Stimulated activated naive B cell treated with anti-CD40 and anti-IgM and Interleukin-4, amounts not matched to agents 10 μg/mL and 1 μg/mL and 100 μg/mL, for 72 hours (primary cell): ENCODE measurements at regions not wholly inside any gene's neighbourhood (a gene's known extent, or its start where the extent isn't known, plus 50 kb on each side); places are given as distances from the start of the nearest gene placed in this dataset.

Experiments
- ATAC-seq, 2 donors: fragments of 150-1000 bp; cut with Tn5 transposase; replicated peaks; 2 replicates each; pipeline ENCODE4 v1.10.0; 2021; ENCODE audit warnings: moderate library complexity in 1 of 2
- DNase-seq: peaks from one replicate; pipeline ENCODE4 v3.0.0; 2021
- H3K27ac Mint-ChIP-seq: one replicate; pipeline ENCODE4 v1.8.0; 2022; ENCODE audit warnings: mild to moderate bottlenecking, mixed read lengths
- H3K27me3 Mint-ChIP-seq, 2 donors: one replicate each; pipeline ENCODE4 v1.8.0; 2022; ENCODE audit warnings: mixed read lengths in 2 of 2
- H3K36me3 Mint-ChIP-seq, 2 donors: one replicate each; pipeline ENCODE4 v1.8.0; 2022; ENCODE audit warnings: mixed read lengths in 2 of 2, mild to moderate bottlenecking in 1 of 2
- H3K4me1 Mint-ChIP-seq, 2 donors: one replicate each; pipeline ENCODE4 v1.8.0; 2022; ENCODE audit warnings: mixed read lengths in 2 of 2, mild to moderate bottlenecking in 1 of 2
- H3K4me3 Mint-ChIP-seq, 2 donors: one replicate each; pipeline ENCODE4 v1.8.0; 2022; ENCODE audit warnings: mild to moderate bottlenecking in 2 of 2, mixed read lengths in 2 of 2, moderate library complexity in 1 of 2
- H3K9me3 Mint-ChIP-seq, 2 donors: one replicate each; pipeline ENCODE4 v1.8.0; 2022; ENCODE audit warnings: mixed read lengths in 2 of 2, mild to moderate bottlenecking in 1 of 2

- Mint-ChIP-seq H3K36me3 (no peaks in the 10 kb centered on the region), H3K4me1 (no peaks in the 10 kb centered on the region), H3K9me3 (peaks cover 0 to 6% of the 10 kb centered on the region in 2 donors), H3K4me3 (no peak overlapping the region), H3K27ac (no peak overlapping the region), H3K27me3 (no peaks in the 10 kb centered on the region)
- ATAC-seq: no peak
- DNase-seq: no peak
These were observed 1793.2 kb upstream of the PRR20A start for GRCh38 chr13:55347528-55347927.

- no peak overlapping the region for H3K27ac Mint-ChIP-seq
- no peaks in the 10 kb centered on the region for H3K27me3 Mint-ChIP-seq
These were observed 1781.7 kb upstream of the PRR20A start for GRCh38 chr13:55359067-55359466.

GRCh38 chr13:55361141-55361540, 1779.6 kb upstream of the PRR20A start:
- DNase-seq (no peak), ATAC-seq (no peak)
- Mint-ChIP-seq H3K36me3 (no peaks in the 10 kb centered on the region), H3K4me3 (no peak overlapping the region), H3K4me1 (no peaks in the 10 kb centered on the region), H3K9me3 (no peaks in the 10 kb centered on the region), H3K27me3 (no peaks in the 10 kb centered on the region), H3K27ac (no peak overlapping the region)

More at GRCh38 chr13:55359067-55359466, 1781.7 kb upstream of the PRR20A start:
- H3K4me1 Mint-ChIP-seq: no peaks in the 10 kb centered on the region
- DNase-seq (no peak), ATAC-seq (no peak)
- no peaks in the 10 kb centered on the region for H3K36me3 Mint-ChIP-seq
- H3K4me3 Mint-ChIP-seq: no peak overlapping the region
- no peaks in the 10 kb centered on the region for H3K9me3 Mint-ChIP-seq

- H3K27me3 Mint-ChIP-seq: no peaks in the 10 kb centered on the region
- H3K9me3 Mint-ChIP-seq: no peaks in the 10 kb centered on the region
- no peak overlapping the region for H3K4me3 Mint-ChIP-seq
- no peaks in the 10 kb centered on the region for H3K4me1 Mint-ChIP-seq
- no peak overlapping the region for H3K27ac Mint-ChIP-seq
- DNase-seq (no peak), ATAC-seq (no peak)
- H3K36me3 Mint-ChIP-seq: no peaks in the 10 kb centered on the region
These were observed 1774.0 kb upstream of the PRR20A start for GRCh38 chr13:55366676-55367075.

GRCh38 chr13:55394470-55394869, 1746.2 kb upstream of the PRR20A start:
- DNase-seq (no peak), ATAC-seq (no peak)
- Mint-ChIP-seq H3K36me3 (no peaks in the 10 kb centered on the region), H3K27ac (no peak overlapping the region), H3K9me3 (peaks cover 0 to 4% of the 10 kb centered on the region in 2 donors), H3K4me3 (no peak overlapping the region), H3K27me3 (no peaks in the 10 kb centered on the region), H3K4me1 (no peaks in the 10 kb centered on the region)

- H3K4me3 Mint-ChIP-seq: no peak overlapping the region
- DNase-seq (no peak), ATAC-seq (no peak)
- H3K27me3 Mint-ChIP-seq: no peaks in the 10 kb centered on the region
- H3K27ac Mint-ChIP-seq: no peak overlapping the region
- no peaks in the 10 kb centered on the region for H3K36me3 Mint-ChIP-seq
- H3K4me1 Mint-ChIP-seq: no peaks in the 10 kb centered on the region
- H3K9me3 Mint-ChIP-seq: peaks cover 0 to 7% of the 10 kb centered on the region in 2 donors
These were observed 1737.8 kb upstream of the PRR20A start for GRCh38 chr13:55402870-55403269.

GRCh38 chr13:55403887-55404487, 1736.7 kb upstream of the PRR20A start:
- H3K27ac Mint-ChIP-seq: no peak overlapping the region
- ATAC-seq (no peak), DNase-seq (no peak)
- H3K4me3 Mint-ChIP-seq: no peak overlapping the region
- no peaks in the 10 kb centered on the region for H3K36me3 Mint-ChIP-seq
- peaks cover 0 to 7% of the 10 kb centered on the region in 2 donors for H3K9me3 Mint-ChIP-seq
- no peaks in the 10 kb centered on the region for H3K4me1 Mint-ChIP-seq
- H3K27me3 Mint-ChIP-seq: no peaks in the 10 kb centered on the region

GRCh38 chr13:55410398-55411330, 1730.1 kb upstream of the PRR20A start:
- no peak overlapping the region for H3K4me3 Mint-ChIP-seq
- ATAC-seq (no peak), DNase-seq (no peak)
- no peaks in the 10 kb centered on the region for H3K27me3 Mint-ChIP-seq
- H3K27ac Mint-ChIP-seq: no peak overlapping the region
- H3K9me3 Mint-ChIP-seq: peaks cover 0 to 2% of the 10 kb centered on the region in 2 donors
- H3K36me3 Mint-ChIP-seq: no peaks in the 10 kb centered on the region
- no peaks in the 10 kb centered on the region for H3K4me1 Mint-ChIP-seq

- Mint-ChIP-seq H3K4me1 (no peaks in the 10 kb centered on the region), H3K4me3 (no peak overlapping the region), H3K9me3 (peaks cover 0 to 2% of the 10 kb centered on the region in 2 donors), H3K27me3 (no peaks in the 10 kb centered on the region), H3K36me3 (no peaks in the 10 kb centered on the region), H3K27ac (no peak overlapping the region)
- DNase-seq (no peak), ATAC-seq (no peak)
These were observed 1722.6 kb upstream of the PRR20A start for GRCh38 chr13:55418095-55418494.

- ATAC-seq (no peak), DNase-seq (no peak)
- no peaks in the 10 kb centered on the region for H3K36me3 Mint-ChIP-seq
- H3K4me3 Mint-ChIP-seq: no peak overlapping the region
- H3K4me1 Mint-ChIP-seq: no peaks in the 10 kb centered on the region
- no peaks in the 10 kb centered on the region for H3K27me3 Mint-ChIP-seq
- peaks cover 15% of the 10 kb centered on the region in 2 donors for H3K9me3 Mint-ChIP-seq
- H3K27ac Mint-ChIP-seq: no peak overlapping the region
These were observed 1707.9 kb upstream of the PRR20A start for GRCh38 chr13:55432814-55433213.

- DNase-seq (no peak), ATAC-seq (no peak)
- H3K27me3 Mint-ChIP-seq: no peaks in the 10 kb centered on the region
- H3K36me3 Mint-ChIP-seq: no peaks in the 10 kb centered on the region
- H3K9me3 Mint-ChIP-seq: peaks cover 15 to 18% of the 10 kb centered on the region in 2 donors
- no peak overlapping the region for H3K4me3 Mint-ChIP-seq
- H3K4me1 Mint-ChIP-seq: no peaks in the 10 kb centered on the region
- H3K27ac Mint-ChIP-seq: no peak overlapping the region
These were observed 1703.6 kb upstream of the PRR20A start for GRCh38 chr13:55437162-55437561.

- Mint-ChIP-seq H3K27me3 (no peaks in the 10 kb centered on the region), H3K9me3 (peaks cover 16 to 22% of the 10 kb centered on the region in 2 donors), H3K4me1 (no peaks in the 10 kb centered on the region), H3K27ac (no peak overlapping the region), H3K4me3 (no peak overlapping the region), H3K36me3 (no peaks in the 10 kb centered on the region)
- ATAC-seq: no peak
- DNase-seq: no peak
These were observed 1701.3 kb upstream of the PRR20A start for GRCh38 chr13:55439450-55439849.

- no peaks in the 10 kb centered on the region for H3K36me3 Mint-ChIP-seq
- peaks cover 13 to 17% of the 10 kb centered on the region in 2 donors for H3K9me3 Mint-ChIP-seq
- ATAC-seq (no peak), DNase-seq (no peak)
- no peak overlapping the region for H3K4me3 Mint-ChIP-seq
- H3K27me3 Mint-ChIP-seq: no peaks in the 10 kb centered on the region
- no peaks in the 10 kb centered on the region for H3K4me1 Mint-ChIP-seq
- H3K27ac Mint-ChIP-seq: no peak overlapping the region
These were observed 1700.1 kb upstream of the PRR20A start for GRCh38 chr13:55440465-55441085.

- ATAC-seq (no peak), DNase-seq (no peak)
- Mint-ChIP-seq H3K4me1 (no peaks in the 10 kb centered on the region), H3K27me3 (no peaks in the 10 kb centered on the region), H3K27ac (no peak overlapping the region), H3K4me3 (no peak overlapping the region), H3K9me3 (peaks cover 0 to 9% of the 10 kb centered on the region in 2 donors), H3K36me3 (no peaks in the 10 kb centered on the region)
These were observed 1676.5 kb upstream of the PRR20A start for GRCh38 chr13:55464222-55464621.

GRCh38 chr13:55467476-55467875, 1673.2 kb upstream of the PRR20A start:
- Mint-ChIP-seq H3K9me3 (peaks cover 5 to 6% of the 10 kb centered on the region in 2 donors), H3K27me3 (no peaks in the 10 kb centered on the region), H3K27ac (no peak overlapping the region), H3K4me3 (no peak overlapping the region), H3K36me3 (no peaks in the 10 kb centered on the region), H3K4me1 (no peaks in the 10 kb centered on the region)
- DNase-seq (no peak), ATAC-seq (no peak)
